ENCODE measurements at regions not wholly inside any gene's neighbourhood (a gene's known extent, or its start where the extent isn't known, plus 50 kb on each side); places are given as distances from the start of the nearest gene placed in this dataset.

DNA sequence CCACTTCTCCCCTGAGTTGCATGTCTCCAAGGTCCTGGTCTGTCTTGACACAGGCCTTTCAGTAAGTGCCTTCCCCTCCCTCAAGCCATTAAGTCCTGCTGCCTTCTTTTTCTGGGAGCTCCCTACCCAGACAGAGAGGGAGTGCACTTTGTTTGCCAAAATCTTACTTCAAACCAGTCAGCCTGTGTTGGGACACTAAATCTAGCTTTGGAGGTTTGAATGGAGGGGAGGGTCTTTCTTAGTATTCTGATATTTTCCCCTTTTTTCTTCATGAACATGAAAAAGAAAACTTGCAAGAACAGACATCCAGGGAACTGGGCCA lies 170.7 kb upstream of the PMEPA1 start:
- FAIRE-seq, result no peak
- DNase-seq (ENCODE audit: low spot score), result no peak

- DNase-seq (ENCODE audit: low spot score) (no peak), FAIRE-seq (no peak)
These were observed 170.2 kb upstream of the PMEPA1 start for GRCh38 chr20:57879779-57880570.

- FAIRE-seq (no peak), DNase-seq (ENCODE audit: low spot score) (no peak)
These were observed 169.6 kb upstream of the PMEPA1 start for GRCh38 chr20:57879437-57879778.

DNA sequence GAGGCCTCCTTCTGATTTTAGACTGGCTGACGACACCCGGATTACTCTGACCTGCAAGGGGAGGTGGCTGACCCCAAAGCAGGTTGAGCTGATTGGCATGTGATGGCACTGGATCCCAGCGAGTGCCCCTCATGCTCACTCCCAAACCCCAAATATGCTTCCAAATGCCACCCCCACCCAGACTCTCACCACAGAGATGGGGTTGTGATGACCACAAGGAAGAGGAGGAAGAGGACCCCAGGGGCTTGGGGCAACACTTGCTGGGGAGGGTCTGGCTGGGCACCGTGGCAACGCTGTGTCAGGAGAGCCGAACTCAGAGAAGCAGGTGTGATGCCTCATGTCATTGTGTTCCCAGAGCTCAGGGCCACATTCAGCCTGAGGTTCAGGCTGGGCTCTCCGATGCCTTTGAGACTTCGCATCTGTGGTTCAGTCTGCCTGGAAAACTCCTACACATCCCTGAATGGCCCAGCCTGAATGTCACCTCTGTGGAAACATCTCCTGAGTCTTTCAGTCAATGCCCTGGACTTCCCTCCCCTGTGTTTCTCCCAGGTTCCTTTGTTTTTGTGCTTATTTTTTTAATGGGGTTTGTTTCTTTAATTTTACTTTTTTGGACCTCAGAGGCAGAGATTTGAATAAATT lies 169.1 kb upstream of the PMEPA1 start:
- FAIRE-seq, result no peak

GRCh38 chr20:57877995-57878394 lies 168.2 kb upstream of the PMEPA1 start:
- DNase-seq (ENCODE audit: low spot score) (no peak), FAIRE-seq (no peak)

More for the DNA sequence above, 169.1 kb upstream of the PMEPA1 start:
- DNase-seq (ENCODE audit: low spot score), result no peak

DNA sequence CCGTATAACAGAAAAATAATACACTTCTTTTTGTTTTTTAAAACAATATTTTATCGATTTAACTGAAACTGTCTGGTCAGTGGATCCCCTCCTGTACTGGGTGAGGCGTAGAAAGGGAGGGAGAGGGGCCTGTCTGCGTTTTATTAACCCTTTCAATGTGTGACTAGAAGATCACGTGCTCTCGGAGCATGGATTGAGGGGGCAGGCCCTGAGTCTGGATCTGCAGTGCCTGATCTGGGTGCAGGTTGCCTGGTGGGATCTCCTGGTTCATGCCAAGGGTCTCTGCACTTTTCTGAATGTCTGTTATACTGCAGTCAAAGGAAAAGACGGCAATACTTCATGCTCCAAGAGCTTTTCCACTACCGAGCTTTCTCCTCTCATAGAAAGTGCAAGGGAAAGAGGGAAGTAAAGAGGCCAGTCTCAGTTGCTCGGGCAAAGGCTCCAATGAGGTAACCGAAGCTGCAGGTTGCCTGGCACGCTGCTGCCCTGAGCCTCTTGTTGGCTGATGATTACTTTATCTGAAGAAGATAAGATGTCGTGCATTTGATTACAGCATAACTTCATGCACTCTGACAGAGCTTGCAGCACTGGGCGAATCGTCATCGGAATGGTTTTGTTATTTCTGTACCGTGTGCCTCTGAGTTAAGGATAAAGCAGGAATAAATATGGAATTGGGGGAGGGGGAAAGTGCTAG lies 167.5 kb upstream of the PMEPA1 start:
- FAIRE-seq (no peak), DNase-seq (ENCODE audit: low spot score) (no peak)

- DNase-seq (ENCODE audit: low spot score), result no peak
- no peak for FAIRE-seq
These were observed 166.3 kb upstream of the PMEPA1 start for GRCh38 chr20:57876163-57876562.

- FAIRE-seq (no peak), DNase-seq (ENCODE audit: low spot score) (no peak)
These were observed 164.3 kb upstream of the PMEPA1 start for GRCh38 chr20:57874141-57874540.

DNA sequence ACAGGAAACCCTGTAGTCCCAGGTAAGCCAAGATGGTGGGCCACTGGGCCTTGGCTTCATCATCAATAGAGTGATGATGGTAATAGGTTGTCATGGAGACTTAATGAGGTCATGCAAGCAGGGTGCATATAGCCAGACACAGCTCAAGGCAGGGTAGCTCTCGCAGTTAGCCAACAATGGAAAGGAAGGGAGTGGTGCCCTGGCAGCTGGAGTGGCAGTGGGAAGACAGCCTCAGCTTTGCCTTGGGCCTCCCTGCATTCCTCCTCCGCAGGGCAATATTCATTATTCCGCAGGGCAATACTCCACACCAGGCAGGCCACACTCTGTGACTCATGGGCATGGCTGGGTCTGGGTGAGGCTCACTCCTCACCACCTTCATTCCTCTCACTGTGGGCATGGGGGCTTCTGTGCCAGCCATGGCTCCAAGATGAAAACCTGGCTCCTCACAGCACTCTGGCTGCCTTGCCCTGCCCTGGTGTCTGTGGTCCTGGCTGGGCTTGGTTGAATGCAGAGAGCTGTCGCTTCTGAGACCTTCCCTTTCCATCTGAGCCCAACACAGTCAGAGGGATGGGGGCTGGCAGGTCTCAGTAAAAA lies 163.1 kb upstream of the PMEPA1 start:
- DNase-seq (ENCODE audit: low spot score), result no peak

DNA sequence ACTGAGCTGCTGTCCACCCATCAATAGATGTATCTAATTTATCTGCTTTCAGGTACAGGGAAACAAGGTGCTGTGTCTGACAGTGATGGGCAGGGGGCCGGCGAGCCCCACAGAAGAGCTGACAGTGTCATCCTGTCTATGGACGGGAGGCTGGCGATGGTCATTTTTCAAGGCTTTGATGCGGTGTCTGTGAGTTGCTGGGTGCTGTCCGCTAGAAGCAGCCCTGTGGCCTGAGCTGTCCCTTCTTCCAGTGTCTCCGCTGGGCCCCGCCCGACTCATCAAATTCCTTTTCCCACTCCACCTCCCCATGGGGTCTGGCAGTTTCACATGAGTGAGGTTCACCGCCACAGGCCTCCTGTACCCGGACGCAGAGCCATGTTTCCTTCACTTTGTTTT lies 161.4 kb upstream of the PMEPA1 start:
- no peak for DNase-seq (ENCODE audit: low spot score)
- FAIRE-seq, result no peak

More for the DNA sequence above, 163.1 kb upstream of the PMEPA1 start:
- FAIRE-seq, result peak; percentile 58

- DNase-seq (ENCODE audit: low spot score), result no peak
- FAIRE-seq, result no peak
These were observed 160.9 kb upstream of the PMEPA1 start for GRCh38 chr20:57870597-57871236.

- DNase-seq (ENCODE audit: low spot score) (no peak), FAIRE-seq (no peak)
These were observed 160.1 kb upstream of the PMEPA1 start for GRCh38 chr20:57869951-57870315.

DNA sequence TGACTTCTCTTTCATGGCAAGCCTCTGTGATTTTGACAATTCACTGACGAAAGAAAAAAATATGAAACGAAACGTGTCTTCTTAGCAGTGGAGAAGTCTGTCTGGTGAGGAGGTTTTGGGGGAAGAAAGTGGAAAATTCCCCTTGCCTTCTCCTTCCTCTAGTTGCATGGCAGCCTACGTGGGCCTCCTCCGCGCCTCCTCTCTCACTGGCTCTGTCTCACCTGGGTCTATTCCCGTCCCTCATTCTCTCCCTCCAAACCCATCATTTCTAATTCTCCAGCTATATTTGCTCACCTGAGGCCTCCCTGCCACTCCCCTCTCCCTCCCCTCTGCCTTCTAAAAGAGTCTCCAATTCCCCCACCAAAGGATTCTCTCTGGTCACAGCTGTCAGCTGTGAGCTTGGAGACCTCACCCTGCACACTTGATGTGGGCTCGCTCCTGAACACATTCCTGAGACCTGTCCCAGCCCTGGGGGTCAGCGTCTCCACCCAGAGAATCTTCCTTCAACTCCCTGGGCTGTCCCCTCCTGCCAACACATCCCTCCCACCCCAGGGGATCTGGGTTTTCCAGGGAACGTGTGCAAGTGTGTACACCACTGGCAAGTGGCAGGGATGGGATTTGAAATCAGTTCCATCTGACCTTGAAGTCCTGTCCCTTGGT lies 159.6 kb upstream of the PMEPA1 start:
- FAIRE-seq, result peak; percentile 79
- DNase-seq (ENCODE audit: low spot score), result no peak

- DNase-seq (ENCODE audit: low spot score) (no peak), FAIRE-seq (no peak)
These were observed 158.5 kb upstream of the PMEPA1 start for GRCh38 chr20:57868310-57868709.

DNA sequence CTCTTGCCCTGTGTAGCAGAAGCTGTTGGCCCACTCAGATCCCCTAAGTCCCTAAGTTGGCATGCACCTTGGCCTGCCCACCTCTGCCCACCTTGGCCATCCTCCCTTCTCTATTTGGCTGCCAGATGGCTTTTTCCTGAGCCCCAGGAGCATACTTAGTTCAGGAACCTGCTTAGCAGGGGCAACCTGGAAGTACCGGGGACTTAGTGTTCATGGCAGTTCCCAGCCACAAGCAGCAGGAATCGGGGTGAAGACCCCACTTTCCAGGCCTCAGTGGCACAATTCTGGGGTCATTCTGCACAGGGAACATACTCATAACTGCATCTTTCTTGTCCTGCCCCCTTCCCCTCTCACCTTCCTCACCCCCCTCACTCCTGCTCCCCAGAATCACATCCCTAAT lies 158.0 kb upstream of the PMEPA1 start:
- DNase-seq (ENCODE audit: low spot score) (no peak), FAIRE-seq (no peak)

DNA sequence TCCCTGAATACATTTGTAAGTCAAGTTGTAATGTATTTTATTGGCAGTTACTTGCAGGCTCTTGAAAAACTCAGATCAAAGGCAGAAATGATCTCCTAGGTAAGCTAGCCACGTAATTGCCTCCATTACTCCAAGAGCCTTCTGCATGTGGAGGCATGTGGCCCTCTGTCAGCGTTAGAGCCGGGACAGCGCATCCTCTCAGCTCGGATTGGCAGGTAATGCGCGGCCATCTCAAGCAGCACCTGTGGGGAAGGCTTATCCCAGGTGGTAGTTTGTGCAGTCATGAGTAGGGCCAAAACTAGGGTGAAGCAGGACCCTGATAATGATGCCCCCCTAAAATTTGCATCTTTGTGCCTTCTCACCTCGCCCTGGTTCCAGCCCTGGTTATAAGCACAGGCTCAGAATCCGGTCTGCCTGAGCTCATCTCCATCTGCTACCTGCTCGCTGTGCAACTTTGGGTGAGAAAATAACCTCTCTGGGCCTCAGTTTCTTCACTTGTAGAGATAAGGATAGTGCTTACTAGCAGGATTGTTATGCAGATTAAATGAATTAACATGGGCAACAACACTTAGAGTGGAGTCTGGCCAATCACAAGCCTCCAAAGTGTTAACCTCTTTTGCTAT lies 157.5 kb upstream of the PMEPA1 start:
- DNase-seq (ENCODE audit: low spot score), result no peak
- no peak for FAIRE-seq

DNA sequence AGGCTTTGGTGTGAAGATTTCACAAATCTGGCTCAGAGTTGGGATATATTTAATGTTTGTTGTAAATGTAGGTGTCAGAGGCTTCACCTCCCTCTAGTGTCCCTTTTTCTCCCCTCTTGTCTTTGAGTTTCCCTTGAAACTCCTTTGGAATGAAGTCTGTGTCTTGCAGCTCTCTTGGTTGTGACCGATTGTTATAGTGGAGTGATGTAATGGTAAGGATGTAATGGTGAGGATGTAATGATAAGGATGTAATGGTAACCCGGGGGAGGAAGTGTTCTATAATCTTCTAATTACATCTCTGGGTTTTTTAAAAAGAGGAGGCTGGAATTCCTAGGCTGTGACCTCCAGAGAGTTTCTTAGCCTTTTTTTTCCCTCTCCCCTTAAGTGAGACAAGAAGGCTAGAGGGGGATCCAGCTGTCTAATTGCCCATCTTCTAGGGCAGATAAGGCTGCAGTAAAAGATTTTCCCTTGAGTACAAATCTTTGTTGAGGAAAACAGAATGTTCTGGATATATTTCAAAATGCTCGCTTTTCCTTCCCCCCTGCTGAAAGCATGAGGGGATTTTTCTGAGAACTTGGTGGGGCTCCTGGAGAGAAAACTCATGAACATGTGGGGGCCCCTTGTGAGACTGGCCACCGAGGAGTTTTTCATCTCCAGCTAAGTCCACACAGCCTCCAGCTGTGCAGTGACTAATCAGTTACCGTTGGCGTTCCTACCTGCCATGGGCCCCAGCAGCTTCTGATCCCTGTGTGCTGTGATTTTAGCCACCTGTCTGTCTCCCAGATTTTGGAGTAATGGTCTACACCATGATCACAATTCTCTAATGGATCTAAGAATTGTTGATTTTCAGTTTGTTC lies 156.7 kb upstream of the PMEPA1 start:
- no peak for FAIRE-seq
- no peak for DNase-seq (ENCODE audit: low spot score)

DNA sequence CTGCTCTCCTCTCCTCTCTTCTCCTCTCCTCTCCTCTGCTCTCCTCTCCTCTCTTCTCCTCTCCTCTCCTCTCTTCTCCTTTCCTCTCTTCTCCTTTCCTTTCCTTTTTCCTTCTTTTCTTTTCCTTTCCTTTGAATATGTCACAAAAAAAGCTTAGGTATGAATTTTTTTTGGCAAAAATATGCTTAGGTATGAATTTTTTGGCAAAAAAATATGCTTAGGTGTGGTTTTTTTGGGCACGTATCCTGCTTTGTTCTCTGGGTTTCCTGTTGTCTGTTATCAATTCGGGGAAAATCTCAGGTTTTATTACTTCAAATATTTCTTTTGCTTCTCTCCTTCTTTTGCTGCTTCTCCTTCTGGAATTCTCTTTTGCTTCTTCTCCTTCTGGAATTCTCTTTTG lies 155.5 kb upstream of the PMEPA1 start:
- FAIRE-seq, result no peak
- DNase-seq (ENCODE audit: low spot score), result no peak

DNA sequence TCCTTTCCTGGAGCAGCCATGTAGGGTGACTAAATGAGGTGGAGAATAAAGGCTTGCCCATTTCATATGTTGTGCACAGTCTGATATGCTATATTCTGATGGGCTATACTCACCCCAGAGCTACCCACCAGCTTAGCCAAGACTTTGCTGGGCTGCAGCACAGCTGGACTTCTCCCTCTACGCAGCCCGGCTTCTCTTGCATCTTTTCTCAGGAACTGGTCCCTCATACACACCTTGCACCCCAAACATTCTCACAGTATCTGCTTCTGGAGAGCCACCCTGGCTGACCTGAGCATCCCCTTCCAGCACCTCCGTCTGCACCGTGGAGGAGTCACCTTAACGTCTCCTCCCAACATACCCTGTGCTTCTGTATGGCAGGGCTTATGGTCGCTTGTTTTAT lies 150.8 kb upstream of the PMEPA1 start:
- FAIRE-seq (no peak), DNase-seq (ENCODE audit: low spot score) (no peak)

- no peak for DNase-seq (ENCODE audit: low spot score)
- peak; percentile 75 for FAIRE-seq
These were observed 148.2 kb upstream of the PMEPA1 start for GRCh38 chr20:57857969-57858368.
